NCI-H2196 (cell line): ENCODE measurements at regions not wholly inside any gene's neighbourhood (a gene's known extent, or its start where the extent isn't known, plus 50 kb on each side); places are given as distances from the start of the nearest gene placed in this dataset.

ENCODE experiments used
- DNase-seq: peaks from one replicate; lab custom pipeline; 2025; ENCODE audit not compliant: unreplicated experiment; lab: John Stamatoyannopoulos, UW

DNA sequence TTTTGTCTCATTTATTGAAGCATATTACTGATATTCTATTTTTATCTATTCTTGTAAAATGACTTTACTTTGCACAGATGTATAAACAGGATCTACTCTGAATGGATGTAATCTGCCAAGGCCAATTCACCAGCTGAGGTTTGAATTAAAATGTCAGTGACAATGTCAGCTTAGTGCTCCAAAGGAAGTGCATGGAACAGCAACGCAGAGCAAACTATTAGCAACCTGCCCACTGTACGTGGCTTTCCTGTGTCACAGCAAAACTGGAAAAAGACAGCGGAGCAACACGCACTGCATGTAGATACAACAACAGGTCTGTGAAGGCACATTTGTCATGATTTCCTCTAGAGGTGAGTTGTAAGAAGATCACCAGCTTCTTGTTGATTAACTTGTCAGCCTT is 409.4 kb downstream of the MED10 start:
- DNase-seq, result no peak

DNA sequence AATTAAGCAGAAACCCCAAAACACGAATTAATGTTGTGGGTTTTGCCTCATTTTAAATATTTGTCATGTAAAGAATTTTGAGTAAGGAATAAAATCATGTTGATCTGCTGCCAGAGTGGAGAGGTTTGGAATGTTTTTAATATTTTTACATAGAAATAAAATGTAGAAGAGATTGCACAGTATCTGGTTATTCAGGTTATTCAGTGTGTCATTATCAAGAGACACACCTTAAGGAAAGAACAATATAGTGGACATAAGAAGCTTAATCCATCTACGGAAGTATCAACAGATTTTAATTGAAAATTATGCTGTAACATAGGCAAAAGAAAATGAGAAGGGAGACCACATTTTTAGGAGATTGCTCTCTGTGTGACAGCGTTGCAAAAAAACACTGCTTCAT is 410.4 kb downstream of the MED10 start:
- no peak for DNase-seq

DNA sequence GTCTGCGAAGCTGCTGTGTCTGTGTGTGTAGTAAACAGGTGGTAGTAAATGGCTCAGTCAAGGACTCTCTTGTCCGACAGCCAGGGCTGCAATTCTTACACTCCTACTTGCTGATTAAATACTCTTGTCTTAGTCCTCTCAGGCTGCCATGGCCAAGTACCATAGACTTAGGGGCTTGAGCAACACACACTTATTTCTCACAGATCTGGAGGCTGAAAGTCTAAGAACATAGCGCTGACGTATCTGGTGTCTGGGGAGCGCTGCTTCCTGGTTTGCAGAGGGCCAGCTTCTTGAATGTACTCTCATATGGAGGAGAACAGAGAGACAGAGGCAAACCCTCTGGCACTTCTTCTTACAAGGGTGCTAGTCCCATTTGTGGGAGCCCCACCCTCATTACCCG is 411.0 kb downstream of the MED10 start:
- no peak for DNase-seq

DNA sequence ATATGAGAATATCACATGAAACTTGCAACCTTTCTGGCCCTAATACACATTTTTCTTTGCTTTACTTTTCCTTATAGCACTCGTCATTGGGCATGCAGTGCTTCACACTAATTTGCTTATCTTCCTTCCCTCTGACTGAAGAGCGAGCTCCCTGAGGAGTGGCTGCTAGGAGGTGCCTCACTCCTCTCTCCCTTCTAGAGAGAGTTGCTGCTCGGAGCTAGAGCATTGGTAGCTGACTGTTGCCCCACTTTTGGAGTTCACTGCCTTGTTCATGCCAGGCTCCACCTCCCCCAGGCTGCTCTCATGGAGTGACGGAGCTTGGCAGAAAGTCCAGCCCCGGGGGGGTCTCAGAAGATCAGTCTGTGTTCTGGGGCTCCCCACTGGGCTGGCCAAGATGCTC is 413.2 kb downstream of the MED10 start:
- DNase-seq, result no peak

GRCh38 chr5:5964347-5964746 is 414.0 kb downstream of the MED10 start:
- DNase-seq, result no peak

DNA sequence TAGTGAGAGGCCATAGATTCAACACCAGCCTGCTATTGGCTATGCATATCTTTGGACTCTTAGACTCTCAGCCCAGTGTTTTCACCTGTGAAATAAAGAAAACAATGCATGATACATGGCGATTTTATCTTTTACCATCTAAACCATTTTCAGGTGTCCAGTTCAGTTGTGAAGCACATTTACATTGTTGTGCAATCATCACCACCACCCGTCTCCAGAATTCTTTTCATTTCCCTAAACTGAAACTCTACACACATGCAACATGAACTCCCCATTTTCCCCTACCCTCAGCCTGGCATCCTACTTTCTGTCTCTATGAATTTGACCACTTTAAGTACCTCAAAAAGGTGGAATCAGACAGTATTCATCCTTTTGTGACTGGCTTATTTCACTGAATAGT is 420.6 kb downstream of the MED10 start:
- DNase-seq, result no peak

DNA sequence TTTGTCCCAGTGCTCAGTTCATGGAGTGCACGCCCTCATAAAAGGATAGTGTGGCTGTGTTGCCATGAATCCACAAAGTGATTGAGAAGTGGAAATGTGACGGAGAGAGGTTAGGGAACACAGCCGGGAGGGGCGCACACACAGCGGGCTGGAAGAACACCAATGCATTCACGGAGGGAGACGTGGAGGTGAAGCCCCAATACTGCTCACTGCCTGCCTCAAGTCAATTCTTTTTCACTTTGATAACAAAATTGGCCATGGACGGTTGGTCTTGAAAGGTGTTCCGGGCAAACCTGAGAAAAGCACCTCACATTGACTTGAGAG is 424.1 kb downstream of the MED10 start:
- DNase-seq, result no peak

DNA sequence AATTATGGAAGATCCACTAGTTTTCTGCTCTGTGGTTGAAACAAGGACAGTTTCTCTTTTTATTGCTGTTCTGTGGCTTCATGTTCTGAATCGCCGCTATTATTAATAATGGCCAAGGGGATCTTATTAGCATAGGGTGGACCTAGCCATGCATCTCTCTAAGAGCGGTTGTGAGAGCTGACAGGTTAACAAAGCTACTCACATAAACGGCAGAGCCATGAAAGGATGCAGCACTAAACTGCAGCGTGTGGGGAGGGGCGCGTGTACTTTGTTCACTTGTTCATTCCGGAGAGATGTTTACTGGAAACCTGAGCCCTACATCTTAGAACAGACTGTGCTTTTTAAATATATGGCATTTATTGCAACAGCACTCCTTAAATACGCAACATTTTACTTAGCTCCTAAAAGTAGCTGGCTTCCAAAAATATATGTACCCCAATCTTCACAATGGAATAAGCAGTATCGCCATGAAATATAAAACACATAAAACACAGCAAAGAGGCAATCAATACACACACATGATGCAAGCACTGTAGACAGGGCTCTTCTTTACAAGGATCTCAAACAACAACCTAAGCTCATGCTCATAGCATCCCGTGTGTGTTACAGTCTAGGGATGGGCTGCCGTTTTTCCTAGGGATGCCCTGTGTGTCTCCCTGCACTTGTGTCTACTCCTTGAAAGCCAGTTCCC is 424.6 kb downstream of the MED10 start:
- DNase-seq, result no peak

DNA sequence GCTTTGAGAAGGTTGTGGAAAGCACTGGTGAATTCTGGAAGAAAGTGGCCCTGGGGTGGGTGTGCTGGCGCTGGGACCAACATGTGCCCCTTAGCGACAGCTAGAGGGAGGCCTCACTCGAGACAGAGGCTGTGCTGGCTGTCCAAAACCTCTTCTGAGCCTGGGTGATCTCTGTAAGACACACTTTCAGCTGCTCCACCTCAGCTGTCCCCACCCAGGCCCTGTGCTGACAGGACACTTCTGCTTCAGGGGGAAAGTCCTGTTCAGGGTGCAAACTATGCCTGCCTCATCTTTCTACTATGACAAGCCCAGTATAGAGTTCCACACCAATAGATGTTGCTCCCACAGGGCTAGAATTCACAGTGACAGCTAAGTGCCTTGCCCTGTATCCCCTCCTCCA is 426.4 kb downstream of the MED10 start:
- no peak for DNase-seq

DNA sequence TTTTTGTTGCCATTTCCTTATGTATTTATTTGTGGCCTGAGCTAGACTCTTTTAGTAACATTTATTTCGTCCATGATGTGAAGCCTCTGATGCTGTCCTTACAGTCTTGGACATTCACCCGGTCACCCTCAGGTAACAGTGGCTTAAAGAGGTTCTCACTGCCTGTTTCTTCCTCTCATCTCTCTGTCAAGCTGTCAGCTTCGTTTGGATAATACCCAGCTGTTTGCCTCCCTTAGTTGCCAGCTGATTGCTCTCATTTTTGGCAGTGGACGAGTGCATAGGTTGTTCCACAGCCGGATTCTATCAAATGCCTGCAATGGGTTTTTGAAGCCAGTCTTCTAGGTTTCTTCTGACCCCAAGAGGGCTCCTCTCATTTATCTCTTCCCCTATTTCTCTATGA is 427.7 kb downstream of the MED10 start:
- no peak for DNase-seq

- no peak for DNase-seq
Observed at GRCh38 chr5:5941486-5941885, 436.9 kb downstream of the MED10 start.

- no peak for DNase-seq
Observed at GRCh38 chr5:5939759-5940370, 438.5 kb downstream of the MED10 start.

DNA sequence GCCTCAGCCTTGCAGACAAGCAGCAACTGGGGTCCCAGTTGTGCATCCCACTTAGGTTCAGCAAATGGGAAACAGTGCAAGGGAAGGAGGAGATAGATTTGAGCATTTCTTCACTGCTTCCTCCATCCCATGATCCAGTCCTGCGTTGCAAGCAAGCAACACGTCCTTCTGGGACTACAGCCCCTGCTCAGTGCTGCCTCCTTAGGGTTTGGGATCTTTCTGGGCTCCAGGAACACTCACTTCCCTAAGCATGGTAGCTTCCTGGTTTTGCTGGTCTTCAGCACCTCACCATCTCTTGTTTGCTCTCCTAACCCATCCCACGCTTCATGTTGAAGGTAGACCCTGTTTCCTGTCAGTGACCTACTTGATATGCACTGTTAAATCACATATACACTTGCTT is 444.7 kb downstream of the MED10 start:
- DNase-seq, result no peak

DNA sequence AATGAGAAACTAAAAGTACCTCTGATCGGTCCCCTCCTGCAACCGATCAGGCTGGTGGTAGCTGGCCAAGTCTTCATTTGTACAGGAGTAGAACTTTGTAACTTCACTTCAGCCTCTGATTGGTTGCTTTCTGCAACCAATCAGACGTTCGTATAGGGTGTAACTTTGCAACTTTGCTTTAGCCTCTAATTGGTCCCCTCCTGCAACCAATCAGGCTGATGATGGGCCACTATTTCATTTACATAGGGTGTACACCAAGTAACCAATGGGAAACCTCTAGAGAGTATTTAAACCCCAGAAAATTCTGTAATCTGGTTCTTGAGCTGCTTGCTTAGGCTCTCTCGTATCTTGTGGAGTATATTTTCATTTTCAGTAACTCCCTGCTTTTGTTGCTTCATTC is 445.5 kb downstream of the MED10 start:
- DNase-seq, result no peak

GRCh38 chr5:5930561-5930960 is 447.8 kb downstream of the MED10 start:
- DNase-seq, result no peak

DNA sequence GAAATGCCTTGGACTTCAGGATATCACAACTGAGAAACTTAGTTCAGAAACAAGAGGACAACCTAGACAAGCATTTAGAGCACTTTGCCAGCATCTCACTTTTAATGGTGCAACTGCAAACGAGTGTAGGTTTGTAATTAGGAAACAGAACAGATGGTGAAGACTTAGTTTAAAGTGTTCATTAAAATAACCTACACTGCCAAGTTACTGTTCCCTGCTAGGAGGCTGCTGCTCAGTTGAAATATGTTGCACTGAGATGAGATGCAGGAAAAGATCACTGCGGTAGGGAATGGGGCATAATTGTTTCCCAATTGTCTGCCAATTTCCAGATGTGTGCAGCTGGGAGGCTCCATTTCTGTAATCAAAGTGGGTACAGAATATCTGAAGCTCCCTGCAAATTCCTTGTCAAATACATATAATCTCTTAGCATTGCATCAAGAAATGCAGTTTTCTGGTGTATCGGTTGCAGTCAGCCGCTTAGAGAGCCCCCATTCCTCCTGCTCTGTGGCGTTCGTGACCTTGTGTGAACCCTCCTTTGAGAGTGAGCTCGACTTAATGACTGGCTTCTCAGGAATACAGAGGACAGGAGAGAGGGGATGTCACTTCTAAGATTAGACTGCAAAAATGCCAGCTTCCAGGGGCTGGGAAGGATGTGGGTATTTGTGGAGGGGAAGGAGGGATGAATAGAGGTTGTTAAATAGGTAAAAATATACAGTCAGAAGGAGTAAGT is 448.9 kb downstream of the MED10 start:
- DNase-seq, result no peak

DNA sequence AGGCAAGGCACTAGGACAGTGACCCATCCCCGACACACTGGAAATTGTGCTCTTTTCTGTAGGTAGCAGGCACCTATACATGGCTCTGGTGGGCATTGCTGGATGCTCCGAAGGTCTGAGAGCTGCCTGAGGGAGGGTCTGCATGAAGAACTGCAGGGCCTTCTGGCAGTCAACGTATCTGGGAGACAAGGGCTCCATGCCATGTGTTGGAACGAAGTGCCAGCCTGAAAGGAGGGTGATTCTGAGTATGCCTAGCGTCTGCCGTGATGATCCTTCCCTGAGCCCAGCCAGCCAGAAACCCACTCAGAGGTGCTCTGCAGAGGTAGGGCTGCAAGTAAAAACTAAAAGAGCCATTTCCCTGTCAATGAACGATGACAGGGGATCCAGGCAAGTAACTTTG is 453.2 kb downstream of the MED10 start:
- DNase-seq, result no peak

GRCh38 chr5:5919411-5919810 is 458.9 kb downstream of the MED10 start:
- no peak for DNase-seq

DNA sequence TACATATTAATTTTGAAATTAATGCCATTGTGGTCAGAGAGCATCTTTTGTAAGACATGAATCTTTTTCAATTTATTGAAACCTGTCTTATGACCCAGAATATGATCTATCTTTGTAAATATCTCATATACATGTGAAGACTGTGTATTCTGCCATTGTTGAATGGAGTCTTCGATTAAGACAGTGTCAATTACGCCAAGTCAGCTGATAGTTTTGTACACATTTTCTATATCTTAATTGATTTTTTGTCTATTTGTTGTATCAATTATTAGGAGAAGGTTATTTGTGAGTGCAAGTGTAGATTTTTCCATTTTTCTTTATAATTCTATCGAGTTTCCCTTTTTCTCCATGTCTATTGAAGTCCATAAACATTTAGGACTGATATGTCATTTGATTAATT is 471.6 kb downstream of the MED10 start:
- DNase-seq, result no peak

DNA sequence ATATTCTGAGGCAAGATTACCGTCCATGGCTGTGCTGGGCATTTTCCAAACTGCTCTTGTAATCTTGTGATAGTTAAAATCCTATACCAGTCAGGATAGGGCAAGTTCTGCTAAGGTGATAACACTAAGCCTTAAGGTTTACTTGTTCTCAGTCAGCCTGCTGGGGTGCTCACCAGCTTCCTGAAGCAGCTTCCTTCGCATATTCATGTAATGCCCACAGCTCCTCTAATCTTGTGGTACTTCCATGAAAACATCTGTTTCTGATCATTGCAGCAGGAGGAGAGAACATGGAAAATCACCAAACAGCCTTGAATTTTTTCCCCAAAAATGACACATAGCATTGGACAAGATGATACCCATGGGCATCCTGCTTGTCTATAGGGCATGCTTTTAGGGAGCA is 473.2 kb downstream of the MED10 start:
- no peak for DNase-seq

- DNase-seq, result no peak
Observed at GRCh38 chr5:5904113-5904512, 474.2 kb downstream of the MED10 start.
